HepG2 (cell line): ENCODE measurements at regions not wholly inside any gene's neighbourhood (a gene's known extent, or its start where the extent isn't known, plus 50 kb on each side); places are given as distances from the start of the nearest gene placed in this dataset.

Source experiments
- AKAP8 ChIP-seq: sonication (generic); formaldehyde crosslinking; IDR thresholded peaks from 2 replicates; pipeline ENCODE4 v1.5.1; 2020; ENCODE audit warnings: mild to moderate bottlenecking, missing genetic modification reagents
- DNMT1 ChIP-seq: sonication (generic); formaldehyde crosslinking; IDR thresholded peaks from 2 replicates; pipeline ENCODE4 v1.5.1; 2020; ENCODE audit warnings: mild to moderate bottlenecking, missing genetic modification reagents
- FOSL1 ChIP-seq: sonication (generic); formaldehyde crosslinking; IDR thresholded peaks from 2 replicates; pipeline ENCODE4 v1.9.0; 2021; ENCODE audit warnings: missing genetic modification reagents, borderline replicate concordance
- GLMP ChIP-seq: sonication (generic); formaldehyde crosslinking; IDR thresholded peaks from 2 replicates; pipeline ENCODE4 v1.9.0; 2021; ENCODE audit warnings: missing genetic modification reagents, mild to moderate bottlenecking, borderline replicate concordance
- GPN1 ChIP-seq: sonication (generic); formaldehyde crosslinking; IDR thresholded peaks from 2 replicates; pipeline ENCODE4 v1.5.1; 2020; ENCODE audit warnings: missing genetic modification reagents, borderline replicate concordance
- JDP2 ChIP-seq: sonication (generic); formaldehyde crosslinking; IDR thresholded peaks from 2 replicates; pipeline ENCODE4 v1.8.1; 2022; ENCODE audit warnings: missing genetic modification reagents, borderline replicate concordance
- MEF2D ChIP-seq: sonication (generic); formaldehyde crosslinking; IDR thresholded peaks from 2 replicates; pipeline ENCODE4 v1.5.1; 2020; ENCODE audit warnings: mild to moderate bottlenecking, missing genetic modification reagents
- NFATC3 ChIP-seq: sonication (generic); formaldehyde crosslinking; IDR thresholded peaks from 2 replicates; pipeline ENCODE4 v1.5.1; 2020; ENCODE audit warnings: mild to moderate bottlenecking, missing genetic modification reagents
- RBFOX2 ChIP-seq: fragments of 200-400 bp; formaldehyde crosslinking; IDR thresholded peaks from 2 replicates; pipeline ENCODE4 v1.6.1; 2017; ENCODE audit warnings: low read depth, mild to moderate bottlenecking, low read length
- SAFB2 ChIP-seq: sonication (generic); formaldehyde crosslinking; IDR thresholded peaks from 2 replicates; pipeline ENCODE4 v1.5.1; 2020; ENCODE audit warnings: missing genetic modification reagents, low read depth, mild to moderate bottlenecking, borderline replicate concordance
- SALL2 ChIP-seq: sonication (generic); formaldehyde crosslinking; IDR thresholded peaks from 2 replicates; pipeline ENCODE4 v1.8.1; 2023; ENCODE audit warnings: mild to moderate bottlenecking, missing genetic modification reagents, inconsistent platforms
- SP2 ChIP-seq: sonication (generic); formaldehyde crosslinking; IDR thresholded peaks from 2 replicates; pipeline ENCODE4 v1.5.1; 2020; ENCODE audit warnings: mild to moderate bottlenecking, missing genetic modification reagents
- U2AF1 ChIP-seq: fragments of 200-400 bp; formaldehyde crosslinking; optimal IDR thresholded peaks from 2 replicates; pipeline ENCODE3; 2017; ENCODE audit warnings: mild to moderate bottlenecking, low read depth, low read length
- ZNF124 ChIP-seq: sonication (generic); formaldehyde crosslinking; IDR thresholded peaks from 2 replicates; pipeline ENCODE4 v1.4.0; 2020; ENCODE audit warnings: missing genetic modification reagents
- ZNF496 ChIP-seq: sonication (generic); formaldehyde crosslinking; IDR thresholded peaks from 2 replicates; pipeline ENCODE4 v1.8.1; 2023; ENCODE audit warnings: mild to moderate bottlenecking, moderate library complexity, missing genetic modification reagents; ENCODE audit not compliant: insufficient replicate concordance
- ZNF543 ChIP-seq: sonication (generic); formaldehyde crosslinking; IDR thresholded peaks from 2 replicates; pipeline ENCODE4 v1.4.0; 2020; ENCODE audit warnings: mild to moderate bottlenecking, missing genetic modification reagents
- ZNF777 ChIP-seq: sonication (generic); formaldehyde crosslinking; IDR thresholded peaks from 2 replicates; pipeline ENCODE4 v1.4.0; 2020; ENCODE audit warnings: missing genetic modification reagents
- ZNF850 ChIP-seq: sonication (generic); formaldehyde crosslinking; conservative IDR thresholded peaks from 2 replicates; pipeline ENCODE4 v1.9.0; 2021; ENCODE audit warnings: mild to moderate bottlenecking, missing genetic modification reagents
- TF ChIP-seq, protein P1 (sequence below): sonication (generic); formaldehyde crosslinking; IDR thresholded peaks from 2 replicates; pipeline ENCODE4 v1.4.0; 2020; ENCODE audit warnings: missing genetic modification reagents, borderline replicate concordance
- TF ChIP-seq, protein P2 (sequence below): sonication (generic); formaldehyde crosslinking; IDR thresholded peaks from 2 replicates; pipeline ENCODE4 v1.5.0; 2020; ENCODE audit warnings: missing genetic modification reagents
- TF ChIP-seq, protein P3 (sequence below): sonication (generic); formaldehyde crosslinking; IDR thresholded peaks from 2 replicates; pipeline ENCODE4 v1.5.0; 2020; ENCODE audit warnings: missing genetic modification reagents
- TF ChIP-seq, protein P4 (sequence below): IDR thresholded peaks from 2 replicates; pipeline ENCODE4 v1.6.1; 2016; ENCODE audit warnings: missing genetic modification reagents, missing compliant biosample characterization

GRCh38 chr2:101566632-101567228 is 91.8 kb upstream of the RFX8 start (continued):
- TF ChIP-seq, protein P1, sequence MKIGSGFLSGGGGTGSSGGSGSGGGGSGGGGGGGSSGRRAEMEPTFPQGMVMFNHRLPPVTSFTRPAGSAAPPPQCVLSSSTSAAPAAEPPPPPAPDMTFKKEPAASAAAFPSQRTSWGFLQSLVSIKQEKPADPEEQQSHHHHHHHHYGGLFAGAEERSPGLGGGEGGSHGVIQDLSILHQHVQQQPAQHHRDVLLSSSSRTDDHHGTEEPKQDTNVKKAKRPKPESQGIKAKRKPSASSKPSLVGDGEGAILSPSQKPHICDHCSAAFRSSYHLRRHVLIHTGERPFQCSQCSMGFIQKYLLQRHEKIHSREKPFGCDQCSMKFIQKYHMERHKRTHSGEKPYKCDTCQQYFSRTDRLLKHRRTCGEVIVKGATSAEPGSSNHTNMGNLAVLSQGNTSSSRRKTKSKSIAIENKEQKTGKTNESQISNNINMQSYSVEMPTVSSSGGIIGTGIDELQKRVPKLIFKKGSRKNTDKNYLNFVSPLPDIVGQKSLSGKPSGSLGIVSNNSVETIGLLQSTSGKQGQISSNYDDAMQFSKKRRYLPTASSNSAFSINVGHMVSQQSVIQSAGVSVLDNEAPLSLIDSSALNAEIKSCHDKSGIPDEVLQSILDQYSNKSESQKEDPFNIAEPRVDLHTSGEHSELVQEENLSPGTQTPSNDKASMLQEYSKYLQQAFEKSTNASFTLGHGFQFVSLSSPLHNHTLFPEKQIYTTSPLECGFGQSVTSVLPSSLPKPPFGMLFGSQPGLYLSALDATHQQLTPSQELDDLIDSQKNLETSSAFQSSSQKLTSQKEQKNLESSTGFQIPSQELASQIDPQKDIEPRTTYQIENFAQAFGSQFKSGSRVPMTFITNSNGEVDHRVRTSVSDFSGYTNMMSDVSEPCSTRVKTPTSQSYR, result peak; percentile 98
- TF ChIP-seq, protein P2, sequence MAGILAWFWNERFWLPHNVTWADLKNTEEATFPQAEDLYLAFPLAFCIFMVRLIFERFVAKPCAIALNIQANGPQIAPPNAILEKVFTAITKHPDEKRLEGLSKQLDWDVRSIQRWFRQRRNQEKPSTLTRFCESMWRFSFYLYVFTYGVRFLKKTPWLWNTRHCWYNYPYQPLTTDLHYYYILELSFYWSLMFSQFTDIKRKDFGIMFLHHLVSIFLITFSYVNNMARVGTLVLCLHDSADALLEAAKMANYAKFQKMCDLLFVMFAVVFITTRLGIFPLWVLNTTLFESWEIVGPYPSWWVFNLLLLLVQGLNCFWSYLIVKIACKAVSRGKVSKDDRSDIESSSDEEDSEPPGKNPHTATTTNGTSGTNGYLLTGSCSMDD (CRISPR knock-in tag), result no peak
- TF ChIP-seq, protein P3, sequence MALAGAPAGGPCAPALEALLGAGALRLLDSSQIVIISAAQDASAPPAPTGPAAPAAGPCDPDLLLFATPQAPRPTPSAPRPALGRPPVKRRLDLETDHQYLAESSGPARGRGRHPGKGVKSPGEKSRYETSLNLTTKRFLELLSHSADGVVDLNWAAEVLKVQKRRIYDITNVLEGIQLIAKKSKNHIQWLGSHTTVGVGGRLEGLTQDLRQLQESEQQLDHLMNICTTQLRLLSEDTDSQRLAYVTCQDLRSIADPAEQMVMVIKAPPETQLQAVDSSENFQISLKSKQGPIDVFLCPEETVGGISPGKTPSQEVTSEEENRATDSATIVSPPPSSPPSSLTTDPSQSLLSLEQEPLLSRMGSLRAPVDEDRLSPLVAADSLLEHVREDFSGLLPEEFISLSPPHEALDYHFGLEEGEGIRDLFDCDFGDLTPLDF (CRISPR knock-in tag), result peak; percentile 10; the same call in 1 of the 2 replicates
- no peak for TF ChIP-seq SAFB2 (CRISPR knock-in tag)
- TF ChIP-seq SP2 (CRISPR knock-in tag), result no peak
- TF ChIP-seq, protein P4, sequence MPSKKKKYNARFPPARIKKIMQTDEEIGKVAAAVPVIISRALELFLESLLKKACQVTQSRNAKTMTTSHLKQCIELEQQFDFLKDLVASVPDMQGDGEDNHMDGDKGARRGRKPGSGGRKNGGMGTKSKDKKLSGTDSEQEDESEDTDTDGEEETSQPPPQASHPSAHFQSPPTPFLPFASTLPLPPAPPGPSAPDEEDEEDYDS (CRISPR knock-in tag), result peak; percentile 52
- peak; percentile 64 for TF ChIP-seq ZNF543 (CRISPR knock-in tag)
- peak; percentile 95; the same call in 1 of the 2 replicates for TF ChIP-seq SALL2
- TF ChIP-seq ZNF850, result no peak
- TF ChIP-seq GLMP (CRISPR knock-in tag), result no peak
- peak; percentile 80; the same call in 1 of the 2 replicates for TF ChIP-seq FOSL1
- TF ChIP-seq ZNF124, result peak; percentile 92; the same call in 1 of the 2 replicates
- TF ChIP-seq GPN1 (CRISPR knock-in tag), result no peak
- no peak for TF ChIP-seq ZNF496 (CRISPR knock-in tag)
- peak; percentile 97 for TF ChIP-seq AKAP8 (CRISPR knock-in tag)
- peak; percentile 95; the same call in 1 of the 2 replicates for TF ChIP-seq JDP2 (CRISPR knock-in tag)
- TF ChIP-seq NFATC3 (CRISPR knock-in tag), result 0 out of 2 replicates have a peak, but pooled peaks have one; percentile 26
- TF ChIP-seq DNMT1 (CRISPR knock-in tag), result no peak
- no peak for TF ChIP-seq ZNF777
- no peak for TF ChIP-seq U2AF1
- TF ChIP-seq MEF2D, result peak; percentile 99
- TF ChIP-seq RBFOX2, result no peak
